Left ventricle myocardium superior (tissue), 1 donor: ENCODE measurements at regions not wholly inside any gene's neighbourhood (a gene's known extent, or its start where the extent isn't known, plus 50 kb on each side); places are given as distances from the start of the nearest gene placed in this dataset.
A peak's percentile ranks its signal among the peaks of the same experiment; 100 is the strongest.
"Not testable (repeated sequence)": the region's sequence is repeated elsewhere in the genome, so short reads cannot be mapped to it uniquely, and the experiment has no call there.

ENCODE experiments used
- ATAC-seq: fragments of 200-7000 bp; cut with Tn5 transposase; one replicate; pipeline ENCODE4 v1.9.1; 2020; ENCODE audit warnings: mild to moderate bottlenecking, moderate library complexity
- DNase-seq: peaks from one replicate; pipeline ENCODE4 v3.0.0-alpha.2; 2020
- intact Hi-C: fragments of 100-400 bp; cut with micrococcal nuclease; formaldehyde crosslinking; loops from one replicate; pipeline ENCODE4 v1.11.0; 2022
- donor health status: DM: no; HTN: yes; CAD: no; lungs with severe emphysema.

DNA sequence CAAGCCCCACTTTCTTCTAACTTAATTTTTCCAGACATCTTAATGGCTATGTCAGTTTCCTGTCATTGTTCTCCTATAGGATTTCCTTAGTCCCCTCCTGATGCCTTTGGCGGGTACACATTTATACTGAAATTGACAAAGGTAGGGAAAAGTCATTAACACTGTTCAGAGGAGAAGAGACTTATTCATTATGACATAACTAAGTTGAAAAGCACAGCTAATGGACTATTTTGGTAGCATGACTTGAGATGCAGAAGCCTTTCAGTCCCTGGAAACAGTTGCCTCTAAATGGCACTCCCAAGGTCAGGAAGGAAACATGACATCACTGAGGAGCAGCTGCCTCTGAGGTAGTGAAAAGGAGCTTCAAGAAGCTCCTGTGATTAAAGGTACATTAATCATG, 317.5 kb upstream of the KITLG start:
- DNase-seq (no peak), ATAC-seq (peak; percentile 76)
- intact Hi-C loops: no loop called here

DNA sequence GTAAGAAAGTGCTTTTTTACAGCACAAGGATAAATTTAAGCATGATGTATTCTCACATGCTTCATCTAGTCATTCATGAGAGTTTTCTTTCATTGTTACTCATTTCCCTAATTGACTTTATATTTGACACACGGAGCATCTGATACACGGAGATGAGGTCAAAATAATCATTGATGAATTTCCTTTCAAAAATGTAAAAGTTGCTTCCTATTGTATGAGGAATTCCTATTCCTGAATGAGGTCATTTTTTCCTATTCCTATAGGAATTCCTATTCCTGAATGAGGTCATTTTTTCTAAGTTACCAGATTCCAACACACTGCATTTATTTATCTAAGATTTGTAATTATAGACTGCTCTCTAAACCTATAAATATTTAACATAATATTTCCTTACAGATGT, 316.7 kb upstream of the KITLG start:
- DNase-seq: no peak
- ATAC-seq: no peak
- intact Hi-C loops: no loop called here

DNA sequence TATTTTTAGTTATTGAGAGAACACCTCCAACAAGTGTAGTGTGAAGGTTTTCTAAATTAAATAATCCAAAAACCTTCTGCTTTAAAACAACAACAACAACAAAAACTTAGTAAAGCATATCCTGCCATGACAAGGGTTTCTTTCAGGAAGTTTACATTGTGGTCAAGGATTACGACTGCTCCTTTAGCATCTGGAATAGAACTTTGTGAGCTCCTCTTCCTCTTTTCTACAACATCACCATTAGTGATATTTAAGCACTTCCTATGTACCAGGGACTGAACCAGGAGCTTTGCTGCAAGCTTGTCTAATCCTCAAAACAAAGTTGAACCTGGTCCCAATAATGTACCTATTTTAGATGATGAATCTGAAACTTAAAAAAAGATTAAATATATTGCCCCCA, 315.4 kb upstream of the KITLG start:
- intact Hi-C loops: no loop called here
- DNase-seq (no peak), ATAC-seq (no peak)

DNA sequence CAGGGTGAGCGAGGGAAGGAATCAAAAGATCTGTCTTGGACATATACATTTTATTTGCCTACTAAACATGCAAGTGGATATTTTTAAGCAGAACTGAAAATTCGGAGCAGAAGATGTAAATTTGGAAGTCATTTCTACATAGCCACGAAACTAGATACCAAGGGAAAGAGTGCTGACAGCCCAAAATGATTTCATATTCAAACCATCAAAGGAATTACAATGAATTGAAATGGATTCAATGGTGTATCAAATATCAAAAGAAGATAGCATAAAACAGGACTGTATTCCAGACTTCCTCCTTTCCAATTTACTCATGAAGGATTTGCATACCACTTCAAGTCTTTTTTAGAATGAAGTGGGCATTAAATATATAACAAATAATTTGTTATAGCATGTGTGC, 313.5 kb upstream of the KITLG start:
- DNase-seq: no peak
- no peak for ATAC-seq
- intact Hi-C loops: no loop called here

DNA sequence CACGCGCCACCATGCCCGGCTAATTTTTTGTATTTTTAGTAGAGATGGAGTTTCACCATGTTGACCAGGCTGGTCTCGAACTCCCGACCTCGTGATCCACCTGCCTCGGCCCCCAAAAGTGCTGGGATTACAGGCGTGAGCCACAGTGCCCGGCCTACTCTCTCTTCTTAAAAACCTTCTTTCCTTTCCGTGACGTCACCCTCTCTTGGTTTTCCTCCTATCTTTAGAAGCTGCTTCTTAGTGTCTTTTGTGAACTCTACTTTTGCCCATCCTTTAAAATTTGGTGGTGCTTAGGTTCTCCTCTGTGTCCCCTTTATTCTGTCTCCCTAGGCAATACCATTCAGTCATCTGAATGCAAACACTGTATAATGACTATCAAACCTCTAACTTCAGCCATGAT, 311.2 kb upstream of the KITLG start:
- ATAC-seq, intact Hi-C loops, DNase-seq: not testable (repeated sequence)

DNA sequence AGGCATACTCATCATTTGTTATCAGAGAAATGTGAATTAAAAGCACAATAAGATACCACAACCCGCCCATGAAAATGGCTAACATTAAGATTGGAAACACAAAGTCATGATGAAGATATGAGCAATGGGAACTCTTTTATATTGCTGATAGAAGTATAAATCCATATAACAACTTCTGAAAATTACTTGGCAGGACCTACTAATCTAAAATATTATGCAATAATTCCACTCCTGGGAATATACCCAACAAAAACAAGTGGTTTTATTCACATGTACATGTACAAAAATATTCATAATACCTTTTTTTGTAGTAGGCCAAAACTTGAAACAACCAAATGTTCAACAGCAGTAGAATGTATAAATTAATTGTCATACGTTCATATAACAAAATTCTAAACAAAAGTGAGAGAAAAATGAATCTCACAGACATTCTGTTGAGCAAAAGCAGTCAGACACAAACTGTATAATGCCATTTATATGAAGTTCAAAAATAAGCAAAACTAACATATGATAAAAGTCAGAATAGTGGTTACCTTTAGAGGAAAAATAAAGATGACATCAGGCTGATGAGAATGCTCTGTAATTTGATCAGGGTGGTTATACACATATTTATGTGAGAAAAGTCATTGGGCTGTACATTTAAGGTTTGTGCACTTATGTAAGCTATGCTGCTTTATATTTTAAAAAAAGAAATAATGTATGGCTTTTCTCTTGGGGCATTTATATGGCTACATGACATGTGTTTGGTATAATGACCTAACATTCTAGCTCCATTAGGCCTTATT, 309.2 kb upstream of the KITLG start:
- ATAC-seq: no peak
- intact Hi-C loops: no loop called here
- DNase-seq: no peak

DNA sequence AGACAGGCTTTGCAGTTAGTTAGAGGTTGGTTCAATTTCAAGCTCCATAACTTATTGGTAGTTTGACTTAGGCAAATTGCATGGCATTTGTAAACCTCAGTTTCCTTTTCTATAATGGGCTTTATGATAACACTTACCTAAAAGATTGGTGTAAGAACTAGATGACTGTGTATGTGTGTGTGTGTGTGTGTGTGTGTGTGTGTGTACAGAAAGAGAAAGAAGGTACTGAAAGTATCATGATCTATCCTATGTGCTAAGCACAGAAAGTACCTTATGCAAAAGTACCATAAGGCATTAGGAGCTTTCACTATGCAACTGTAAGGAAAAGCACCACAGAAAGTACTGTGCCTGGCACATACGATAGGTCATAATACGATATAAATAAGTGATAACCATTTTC, 304.3 kb upstream of the KITLG start:
- ATAC-seq (no peak), DNase-seq (no peak)
- intact Hi-C loops: no loop called here

DNA sequence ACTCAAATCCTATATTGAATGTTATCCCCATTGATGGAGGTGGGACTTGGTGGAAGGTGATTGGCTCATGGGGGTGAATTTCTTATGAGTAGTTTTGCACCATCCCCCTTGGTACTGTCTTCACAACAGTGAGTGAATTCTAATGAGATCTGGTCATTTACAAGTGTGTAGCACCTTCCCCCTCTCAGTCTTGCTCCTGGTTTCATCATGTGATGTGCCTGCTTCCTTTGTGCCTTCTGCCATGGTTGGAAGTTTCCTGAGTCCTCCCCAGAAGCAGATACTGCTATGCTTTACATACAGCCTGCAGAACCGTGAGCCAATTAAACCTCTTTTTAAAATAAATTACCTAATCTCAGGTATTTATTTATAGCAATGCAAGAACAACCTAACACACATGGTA, 302.4 kb upstream of the KITLG start:
- intact Hi-C loops: no loop called here
- no peak for DNase-seq
- no peak for ATAC-seq

DNA sequence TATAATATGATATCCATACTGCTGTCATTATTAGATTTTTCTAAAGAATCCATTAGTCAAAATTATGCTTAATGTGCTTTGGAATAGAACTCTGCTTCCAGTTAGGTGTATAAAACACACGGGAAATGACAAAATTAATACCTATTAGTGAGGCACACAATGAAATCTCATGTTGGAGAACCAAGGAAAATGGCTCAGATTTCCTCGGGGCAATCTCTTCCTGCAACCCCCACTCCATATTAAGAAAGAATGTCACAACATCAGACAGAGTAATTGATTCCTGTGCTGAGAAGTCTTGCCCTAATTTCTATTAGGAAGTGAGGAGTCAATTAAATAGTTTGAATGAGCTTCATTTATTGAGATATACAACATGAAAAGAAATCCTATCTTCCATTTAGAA, 299.8 kb upstream of the KITLG start:
- ATAC-seq (no peak), DNase-seq (no peak)
- intact Hi-C loops: no loop called here

DNA sequence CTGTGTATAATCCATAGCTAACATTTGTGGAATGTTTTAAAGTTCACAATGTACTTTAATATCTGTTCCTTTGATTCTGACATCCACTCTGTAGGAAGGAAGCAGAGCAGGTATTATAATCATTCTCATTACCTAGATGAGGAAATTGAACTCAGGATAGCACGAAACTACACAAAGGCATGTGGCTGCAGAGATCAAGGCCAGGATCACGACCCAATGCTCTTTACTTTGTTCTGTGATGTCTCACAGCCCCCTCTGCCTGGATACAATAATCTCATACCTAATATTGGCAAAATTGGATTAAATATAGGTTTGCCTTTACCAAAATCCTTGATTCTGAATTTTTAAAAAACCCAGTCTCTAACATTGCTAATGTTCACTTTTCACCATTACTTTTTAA, 298.0 kb upstream of the KITLG start:
- DNase-seq (no peak), ATAC-seq (no peak)
- intact Hi-C loops: no loop called here

DNA sequence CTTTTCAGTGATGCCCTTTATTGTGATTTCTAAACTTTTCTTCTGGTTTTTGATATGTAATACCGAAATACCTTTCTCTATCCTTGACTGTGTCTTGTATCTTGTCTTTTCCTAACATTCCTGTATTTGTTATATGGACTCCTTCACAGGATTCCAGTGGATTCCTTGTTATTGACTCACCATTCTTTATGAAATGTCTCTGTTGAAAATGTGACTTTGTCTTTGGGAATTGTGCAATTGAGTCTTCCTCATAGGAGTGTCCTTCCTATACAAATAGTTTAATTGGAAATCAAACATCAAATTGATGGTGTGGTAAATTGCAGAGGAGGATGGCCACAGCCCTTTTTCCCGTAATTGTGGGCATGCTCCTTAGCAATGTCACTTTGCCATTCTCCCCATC, 296.6 kb upstream of the KITLG start:
- ATAC-seq: no peak
- intact Hi-C loops: no loop called here
- no peak for DNase-seq

DNA sequence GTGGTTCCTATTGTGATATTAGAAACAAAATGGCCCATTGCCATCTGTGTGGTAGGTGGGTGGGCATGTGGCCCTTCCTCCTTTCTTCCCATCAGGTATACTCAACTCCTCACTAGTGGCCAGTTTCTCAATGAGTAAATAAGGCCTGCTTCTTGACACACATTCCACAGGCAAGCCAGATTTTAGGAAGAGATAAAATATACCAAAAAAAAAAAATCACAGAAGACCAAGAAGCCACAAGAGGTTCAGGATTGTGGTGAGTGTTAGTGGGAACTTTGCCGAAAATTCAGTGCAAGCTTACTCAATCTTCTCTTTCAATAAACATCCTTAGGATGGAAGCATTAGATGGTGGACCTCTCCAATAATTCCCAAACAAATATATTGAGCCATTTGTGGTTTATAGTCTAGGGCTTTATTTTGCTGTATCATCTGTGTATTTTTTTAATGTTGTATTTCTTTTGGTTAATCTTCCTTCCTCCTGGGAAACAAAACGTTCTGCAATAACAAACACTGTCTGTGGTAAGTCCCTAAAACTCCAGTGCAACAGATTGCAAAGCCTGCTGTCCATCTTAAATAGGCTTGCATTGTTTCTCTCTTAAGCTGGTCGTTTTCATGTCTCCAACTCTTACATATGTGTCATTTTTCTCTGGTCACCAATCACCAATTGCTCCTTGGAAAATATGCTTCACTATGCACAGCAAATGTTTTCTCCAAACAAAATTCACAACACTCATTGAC, 289.9 kb upstream of the KITLG start:
- DNase-seq (no peak), ATAC-seq (peak; percentile 48)
- intact Hi-C loops: no loop called here

DNA sequence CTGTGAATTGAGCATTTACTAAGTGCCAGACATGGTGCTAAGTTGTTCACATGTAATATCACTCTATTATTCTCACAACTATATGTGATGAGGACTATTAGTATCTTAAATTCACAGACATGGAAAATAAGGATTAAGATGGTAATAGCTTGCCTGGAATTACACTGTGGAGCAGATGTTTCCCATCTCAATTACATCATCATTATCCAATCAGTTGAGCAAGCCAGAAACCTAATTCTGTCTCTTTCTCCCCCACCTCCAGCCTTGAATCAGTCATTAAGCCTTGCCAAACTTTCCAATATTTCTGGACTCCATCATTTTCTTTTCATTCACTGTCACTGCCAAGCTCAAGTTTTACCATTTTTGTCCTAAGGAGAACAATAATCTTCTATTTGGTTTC, 287.8 kb upstream of the KITLG start:
- DNase-seq: no peak

DNA sequence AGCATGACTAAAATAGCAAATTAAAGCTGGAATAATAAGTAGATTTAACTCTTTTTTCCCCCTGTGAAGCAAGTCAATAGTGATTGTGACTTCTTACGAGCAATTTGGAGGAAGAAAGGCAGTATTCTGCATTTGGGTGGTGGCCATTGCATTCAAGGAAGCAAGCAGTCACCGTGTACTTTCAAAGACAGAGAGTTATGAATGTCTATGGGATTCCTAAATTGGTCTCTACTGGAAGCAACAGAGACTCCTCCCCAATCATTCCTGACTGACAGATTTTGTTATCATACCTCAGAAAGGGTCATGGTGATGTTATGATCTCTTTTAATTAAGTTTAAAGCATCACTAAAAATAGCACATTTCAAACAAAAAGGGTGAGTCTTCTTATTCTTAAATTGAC, 287.2 kb upstream of the KITLG start:
- ATAC-seq (no peak), DNase-seq (no peak)
- intact Hi-C loops: no loop called here

More for the DNA sequence above, 287.8 kb upstream of the KITLG start:
- ATAC-seq: peak; percentile 85
- intact Hi-C loops: no loop called here

DNA sequence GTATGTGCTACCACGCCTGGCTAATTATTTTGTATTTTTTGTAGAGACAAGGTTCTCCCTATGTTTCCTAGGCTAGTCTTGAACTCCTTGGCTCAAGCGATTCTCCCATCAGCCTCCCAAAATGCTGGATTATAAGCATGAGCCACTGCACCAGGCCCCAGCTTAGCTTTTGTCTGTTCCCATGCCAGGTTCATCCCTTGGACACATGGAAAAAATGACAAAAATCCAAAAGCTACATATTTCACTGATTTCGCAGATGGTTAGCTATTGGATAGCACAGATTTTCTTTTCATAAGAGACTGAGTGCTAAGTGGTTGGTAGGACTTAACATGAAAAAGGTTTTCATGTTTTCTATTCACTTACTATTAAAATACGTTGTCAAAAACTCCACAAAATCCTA, 286.6 kb upstream of the KITLG start:
- ATAC-seq: no peak
- DNase-seq: no peak
- intact Hi-C loops: no loop called here

DNA sequence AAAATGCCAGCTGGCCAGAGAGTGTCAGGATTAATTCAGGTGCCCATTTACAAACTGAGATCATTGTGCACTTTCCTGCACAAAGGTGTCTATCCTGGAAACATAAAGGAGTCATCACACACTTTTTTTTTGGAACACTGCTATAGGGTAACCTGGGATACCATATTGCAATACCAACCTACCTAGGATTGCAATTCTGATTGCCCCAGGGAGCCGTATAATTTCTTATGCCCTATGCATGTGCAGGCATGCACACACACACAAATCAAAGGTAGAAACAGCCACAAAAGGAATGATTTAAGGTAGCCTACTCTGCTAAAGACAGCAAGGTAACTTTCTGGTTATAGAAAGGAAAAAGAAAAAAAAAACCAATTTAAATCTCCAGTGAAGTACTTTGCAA, 285.3 kb upstream of the KITLG start:
- no peak for DNase-seq
- no peak for ATAC-seq
- intact Hi-C loops: no loop called here

DNA sequence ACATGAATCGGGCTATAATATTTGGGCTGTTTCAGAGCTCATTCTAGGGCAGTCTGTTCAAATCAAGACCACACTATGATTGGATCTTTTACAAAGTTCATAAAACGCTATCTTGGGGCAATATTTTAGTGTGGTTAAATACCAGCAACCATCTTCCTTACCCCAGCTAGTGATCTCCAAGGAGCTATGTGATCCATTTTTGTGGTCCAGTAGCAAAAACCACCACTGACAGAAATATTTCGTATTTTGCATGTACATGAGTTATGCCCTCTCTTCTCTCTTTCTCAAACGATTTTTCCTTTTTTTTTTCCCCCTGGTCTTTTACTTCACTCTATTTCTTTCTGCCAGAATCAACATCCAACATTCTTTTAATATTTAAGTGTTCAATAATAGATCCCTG, 280.6 kb upstream of the KITLG start:
- intact Hi-C loops: no loop called here
- ATAC-seq (no peak), DNase-seq (no peak)

DNA sequence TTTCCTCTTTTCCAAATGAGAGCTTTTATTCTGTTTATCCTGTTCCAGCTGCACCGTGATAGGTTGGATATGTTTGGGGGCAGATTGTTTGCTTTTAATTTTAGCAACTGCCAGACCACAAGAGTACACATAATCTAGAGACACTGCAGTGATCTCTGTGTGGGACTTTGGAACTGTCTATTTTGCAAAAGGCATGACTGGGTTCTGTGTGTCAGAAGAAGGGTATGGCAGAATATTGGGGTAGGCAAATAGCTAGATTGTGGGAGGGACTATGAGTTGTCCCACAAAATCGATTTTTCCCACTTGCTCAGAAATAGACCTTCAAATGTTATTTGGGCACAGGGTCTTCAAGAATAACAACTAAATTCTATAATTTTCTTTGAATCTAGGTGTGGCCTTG, 275.9 kb upstream of the KITLG start:
- no peak for ATAC-seq
- DNase-seq: no peak
- intact Hi-C loops: no loop called here

DNA sequence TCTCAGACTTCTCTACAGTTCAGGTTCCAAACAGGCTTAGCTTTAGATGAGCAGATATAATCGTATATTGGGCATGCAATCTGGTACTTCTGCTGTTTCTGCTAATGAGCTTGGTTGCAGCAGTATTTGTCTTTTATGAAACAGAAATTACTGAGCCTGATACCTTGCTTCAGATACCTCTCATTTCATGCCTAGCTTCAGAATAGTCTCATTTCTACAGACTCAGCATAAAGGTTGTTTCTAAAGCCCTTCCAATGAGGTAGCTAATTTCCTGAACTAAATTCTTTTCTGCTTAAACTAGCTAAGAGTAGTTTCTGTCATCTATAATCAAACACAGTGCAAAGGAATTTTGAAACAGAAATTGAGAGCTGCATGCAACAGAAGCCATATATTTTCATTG, 275.0 kb upstream of the KITLG start:
- ATAC-seq (no peak), DNase-seq (no peak)
- intact Hi-C loops: no loop called here

DNA sequence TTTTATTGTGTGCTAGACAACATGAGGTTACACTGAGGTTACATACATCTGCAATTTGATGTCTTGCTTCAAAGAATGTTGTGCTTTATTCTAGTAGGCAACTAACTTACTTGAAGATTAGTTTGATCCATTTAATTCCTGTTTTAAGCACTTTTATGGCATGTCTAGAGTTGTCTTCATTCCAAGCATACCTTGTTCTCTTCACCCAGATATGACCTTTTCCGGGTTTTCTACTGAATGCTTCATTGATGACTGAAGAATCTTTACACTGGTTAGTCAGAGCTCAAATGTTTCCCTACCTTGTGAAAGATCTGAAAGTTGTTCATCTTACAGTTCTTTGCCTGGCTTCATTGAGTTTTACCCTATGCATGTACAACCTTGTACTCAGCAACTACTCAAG, 274.0 kb upstream of the KITLG start:
- DNase-seq: no peak
- ATAC-seq: no peak
- intact Hi-C loops: no loop called here

DNA sequence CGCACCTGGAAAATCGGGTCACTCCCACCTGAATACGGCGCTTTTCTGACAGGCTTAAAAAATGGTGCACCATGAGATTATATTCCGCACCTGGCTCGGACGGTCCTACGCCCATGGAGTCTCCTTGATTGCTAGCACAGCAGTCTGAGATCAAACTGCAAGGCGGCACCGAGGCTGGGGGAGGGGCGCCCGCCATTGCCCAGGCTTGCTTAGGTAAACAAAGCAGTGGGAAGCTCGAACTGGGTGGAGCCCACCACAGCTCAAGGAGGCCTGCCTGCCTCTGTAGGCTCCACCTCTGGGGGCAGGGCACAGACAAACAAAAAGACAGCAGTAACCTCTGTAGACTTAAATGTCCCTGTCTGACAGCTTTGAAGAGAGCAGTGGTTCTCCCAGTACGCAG, 267.0 kb upstream of the KITLG start:
- intact Hi-C loops, DNase-seq, ATAC-seq: not testable (repeated sequence)
